Activated CD8-positive, alpha-beta T cell treated with anti-CD3 and anti-CD28 coated beads for 36 hours (primary cell): ENCODE measurements at regions not wholly inside any gene's neighbourhood (a gene's known extent, or its start where the extent isn't known, plus 50 kb on each side); places are given as distances from the start of the nearest gene placed in this dataset.
"Not testable (repeated sequence)": the region's sequence is repeated elsewhere in the genome, so short reads cannot be mapped to it uniquely, and the experiment has no call there.

Experiments
- ATAC-seq: fragments of 200-7000 bp; cut with Tn5 transposase; one replicate; pipeline ENCODE4 v1.10.0; 2021; ENCODE audit warnings: mild to moderate bottlenecking, moderate library complexity
- CTCF ChIA-PET: fragments of 350-600 bp; sonication (Branson Sonifier 250); formaldehyde crosslinking; loops from one replicate; lab custom pipeline; 2021; ENCODE audit warnings: antibody characterized with exemption; lab: Charles Lee
- POLR2A ChIA-PET: fragments of 350-600 bp; sonication (Branson Sonifier 250); formaldehyde crosslinking; loops from one replicate; lab custom pipeline; 2021; ENCODE audit warnings: antibody characterized with exemption; lab: Charles Lee
- DNase-seq: peaks from one replicate; pipeline ENCODE4 v3.0.0-alpha.2; 2020
- H3K27ac Mint-ChIP-seq: one replicate; pipeline ENCODE4 v1.8.0; 2021; ENCODE audit warnings: mild to moderate bottlenecking, mixed read lengths
- H3K27me3 Mint-ChIP-seq: one replicate; pipeline ENCODE4 v1.8.0; 2021; ENCODE audit warnings: mixed read lengths
- H3K36me3 Mint-ChIP-seq: one replicate; pipeline ENCODE4 v1.8.0; 2021; ENCODE audit warnings: low read depth, mixed read lengths
- H3K4me1 Mint-ChIP-seq: one replicate; pipeline ENCODE4 v1.8.0; 2021; ENCODE audit warnings: low read depth, mixed read lengths
- H3K4me3 Mint-ChIP-seq: one replicate; pipeline ENCODE4 v1.8.0; 2021; ENCODE audit warnings: mild to moderate bottlenecking, moderate library complexity, mixed read lengths
- H3K9me3 Mint-ChIP-seq: one replicate; pipeline ENCODE4 v1.8.0; 2021; ENCODE audit warnings: mixed read lengths
- CTCF ChIP-seq: fragments of 200-600 bp; IDR thresholded peaks from one replicate; pipeline ENCODE4 v1.8.0; 2022; ENCODE audit warnings: antibody characterized with exemption, mild to moderate bottlenecking
- intact Hi-C: fragments of 100-400 bp; cut with micrococcal nuclease; formaldehyde crosslinking; loops from one replicate; pipeline ENCODE4 v1.10.0; 2022

- no peak for TF ChIP-seq CTCF
- no peak for ATAC-seq
- ChIA-PET POLR2A (no interaction called here), CTCF (no interaction called here)
- no peaks in the 10 kb centered on the region for H3K27me3 Mint-ChIP-seq
- intact Hi-C loops = no loop called here
- DNase-seq = no peak
- no peak overlapping the region for H3K27ac Mint-ChIP-seq
- no peaks in the 10 kb centered on the region for H3K4me1 Mint-ChIP-seq
- H3K9me3 Mint-ChIP-seq = peaks cover 5% of the 10 kb centered on the region
- H3K4me3 Mint-ChIP-seq = no peak overlapping the region
- no peaks in the 10 kb centered on the region for H3K36me3 Mint-ChIP-seq
Measured at GRCh38 chr5:21049901-21050300, 1061.9 kb upstream of the CDH18 start.

GRCh38 chr5:21030981-21031380 lies 1043.0 kb upstream of the CDH18 start:
- peaks cover 9% of the 10 kb centered on the region for H3K9me3 Mint-ChIP-seq
- no peak overlapping the region for H3K27ac Mint-ChIP-seq
- intact Hi-C loops = no loop called here
- H3K27me3 Mint-ChIP-seq = no peaks in the 10 kb centered on the region
- DNase-seq (no peak), ATAC-seq (no peak)
- H3K36me3 Mint-ChIP-seq = no peaks in the 10 kb centered on the region
- H3K4me1 Mint-ChIP-seq = no peaks in the 10 kb centered on the region
- no peak overlapping the region for H3K4me3 Mint-ChIP-seq
- no peak for TF ChIP-seq CTCF
- ChIA-PET CTCF (no interaction called here), POLR2A (no interaction called here)

- ChIA-PET CTCF (no interaction called here), POLR2A (no interaction called here)
- no peak for ATAC-seq
- intact Hi-C loops = no loop called here
- Mint-ChIP-seq H3K27me3 (no peaks in the 10 kb centered on the region), H3K36me3 (no peaks in the 10 kb centered on the region), H3K27ac (no peak overlapping the region), H3K4me3 (no peak overlapping the region), H3K9me3 (peaks cover 21% of the 10 kb centered on the region), H3K4me1 (no peaks in the 10 kb centered on the region)
- DNase-seq = no peak
- TF ChIP-seq CTCF = no peak
Measured at GRCh38 chr5:21024966-21025365, 1037.0 kb upstream of the CDH18 start.

- Mint-ChIP-seq H3K4me1 (no peaks in the 10 kb centered on the region), H3K9me3 (peaks cover 10% of the 10 kb centered on the region), H3K4me3 (no peak overlapping the region), H3K27me3 (no peaks in the 10 kb centered on the region), H3K27ac (no peak overlapping the region), H3K36me3 (no peaks in the 10 kb centered on the region)
- ChIA-PET CTCF (no interaction called here), POLR2A (no interaction called here)
- no peak for TF ChIP-seq CTCF
- intact Hi-C loops = no loop called here
- DNase-seq (no peak), ATAC-seq (no peak)
Measured at GRCh38 chr5:21013237-21013636, 1025.2 kb upstream of the CDH18 start.

GRCh38 chr5:21007781-21008180 lies 1019.8 kb upstream of the CDH18 start:
- intact Hi-C loops = no loop called here
- Mint-ChIP-seq H3K4me3 (no peak overlapping the region), H3K27ac (no peak overlapping the region), H3K27me3 (no peaks in the 10 kb centered on the region), H3K4me1 (no peaks in the 10 kb centered on the region), H3K36me3 (no peaks in the 10 kb centered on the region), H3K9me3 (peaks cover 4% of the 10 kb centered on the region)
- CTCF ChIA-PET = no interaction called here
- POLR2A ChIA-PET = no interaction called here
- DNase-seq = no peak
- ATAC-seq = no peak
- TF ChIP-seq CTCF = no peak

- ATAC-seq, H3K27me3 Mint-ChIP-seq, H3K36me3 Mint-ChIP-seq, DNase-seq, POLR2A ChIA-PET, H3K27ac Mint-ChIP-seq, H3K4me1 Mint-ChIP-seq, H3K4me3 Mint-ChIP-seq, intact Hi-C loops, CTCF ChIA-PET: not testable (repeated sequence)
- peaks cover 25% of the 10 kb centered on the region for H3K9me3 Mint-ChIP-seq
Measured at GRCh38 chr5:20988933-20989332, 1000.9 kb upstream of the CDH18 start.
